ENCODE measurements at regions not wholly inside any gene's neighbourhood (a gene's known extent, or its start where the extent isn't known, plus 50 kb on each side); places are given as distances from the start of the nearest gene placed in this dataset.
"Not testable (repeated sequence)": the region's sequence is repeated elsewhere in the genome, so short reads cannot be mapped to it uniquely, and the experiment has no call there.

DNA sequence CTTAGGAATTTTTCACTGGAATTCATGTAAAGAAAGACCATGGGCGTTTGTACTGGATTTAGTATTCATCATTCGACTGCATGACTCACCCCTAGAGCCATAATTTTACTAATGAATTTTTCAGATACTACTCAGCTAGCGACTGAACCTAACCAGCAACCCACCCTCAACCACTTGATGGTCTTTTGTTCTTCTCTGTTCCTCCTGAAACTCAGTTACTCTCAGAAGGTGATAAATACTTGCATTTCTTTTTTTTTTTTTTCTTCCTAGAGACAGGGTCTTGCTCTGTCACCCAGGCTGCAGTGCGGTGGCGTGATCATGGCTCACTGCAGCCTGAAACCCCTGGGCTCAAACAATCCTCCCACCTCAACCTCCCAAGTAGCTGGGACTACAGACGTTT lies 62.8 kb upstream of the PCAT7 start:
- not testable (repeated sequence) for H3K4me2 ChIP-seq (ENCODE audit: low read length); H3K27ac ChIP-seq (ENCODE audit: low read depth, low read length); H2BK12ac ChIP-seq (ENCODE audit: low read length); H4K91ac ChIP-seq (ENCODE audit: low read depth, low read length); H2AK5ac ChIP-seq (ENCODE audit: low read length); H3K4me3 ChIP-seq (ENCODE audit: low read depth, low read length); H3K79me1 ChIP-seq (ENCODE audit: low read length); H3K9me3 ChIP-seq (ENCODE audit: insufficient read depth, low read depth, low read length); H4K12ac ChIP-seq (ENCODE audit: low read depth, low read length); H3K14ac ChIP-seq (ENCODE audit: low read length); H3K27me3 ChIP-seq (ENCODE audit: insufficient read depth, low read length); H3K18ac ChIP-seq (ENCODE audit: low read length); H2AFZ ChIP-seq (ENCODE audit: insufficient read depth, low read length, poor library complexity); H3K36me3 ChIP-seq (ENCODE audit: control insufficient read depth in 1 of 2, insufficient read depth in 2 of 2, low read length in 2 of 2); H2BK120ac ChIP-seq (ENCODE audit: insufficient read depth, low read length, poor library complexity); H4K8ac ChIP-seq (ENCODE audit: low read depth, low read length); H2BK5ac ChIP-seq (ENCODE audit: low read depth, low read length, poor library complexity); H3K79me2 ChIP-seq (ENCODE audit: control insufficient read depth, insufficient read depth, low read length, poor library complexity); H3K4ac ChIP-seq (ENCODE audit: low read depth, low read length); H3K23ac ChIP-seq (ENCODE audit: low read length); H3K4me1 ChIP-seq (ENCODE audit: control insufficient read depth in 1 of 2, insufficient read depth in 2 of 2, low read length in 2 of 2); H3K9ac ChIP-seq (ENCODE audit: low read length); DNase-seq
- no CpG with 5 or more reads among the region's 6 CpGs for WGBS (ENCODE audit: extremely low coverage, insufficient coverage, insufficient read length)

DNA sequence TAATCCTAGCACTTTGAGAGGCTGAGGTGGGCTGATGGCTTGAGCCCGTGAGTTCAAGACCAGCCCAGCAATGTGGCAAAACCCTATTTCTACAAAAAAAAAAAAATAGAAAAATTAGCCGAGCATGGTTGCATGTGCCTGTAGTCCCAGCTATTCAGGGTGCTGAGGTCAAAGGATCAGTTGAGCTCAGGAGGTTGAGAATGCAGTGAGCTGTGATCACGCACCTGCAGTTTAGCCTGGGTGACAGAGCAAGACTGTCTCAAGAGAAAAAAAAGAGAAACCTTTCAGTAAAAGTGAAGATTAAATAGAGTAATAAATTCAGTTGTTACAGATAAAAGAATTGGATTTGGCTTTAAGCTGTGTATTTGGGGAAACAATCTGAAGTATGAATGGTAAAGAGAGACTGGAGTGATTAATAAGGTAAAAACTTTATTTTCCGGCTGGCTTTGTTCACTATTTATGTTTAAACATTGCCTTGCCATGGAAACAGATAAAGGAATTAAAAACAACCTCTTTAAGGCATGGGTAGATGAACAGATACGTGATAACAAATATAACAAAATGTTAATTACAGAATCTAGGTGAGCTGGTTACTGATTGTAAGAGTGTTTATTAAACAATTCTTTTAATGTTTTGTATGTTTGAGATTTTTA lies 56.0 kb upstream of the PCAT7 start:
- Histone ChIP-seq H2BK120ac (ENCODE audit: insufficient read depth, low read length, poor library complexity) (no peak overlapping the region), H3K9me3 (ENCODE audit: insufficient read depth, low read depth, low read length) (no peaks in the 10 kb centered on the region), H3K4ac (ENCODE audit: low read depth, low read length) (no peak overlapping the region), H2BK12ac (ENCODE audit: low read length) (no peak overlapping the region), H4K91ac (ENCODE audit: low read depth, low read length) (no peak overlapping the region), H3K18ac (ENCODE audit: low read length) (no peak overlapping the region), H3K23ac (ENCODE audit: low read length) (no peak overlapping the region), H2AK5ac (ENCODE audit: low read length) (no peak overlapping the region), H3K27me3 (ENCODE audit: insufficient read depth, low read length) (no peaks in the 10 kb centered on the region), H4K8ac (ENCODE audit: low read depth, low read length) (no peak overlapping the region), H2AFZ (ENCODE audit: insufficient read depth, low read length, poor library complexity) (no peak overlapping the region), H3K4me2 (ENCODE audit: low read length) (no peak overlapping the region), H3K27ac (ENCODE audit: low read depth, low read length) (no peak overlapping the region), H3K4me3 (ENCODE audit: low read depth, low read length) (no peak overlapping the region), H3K4me1 (ENCODE audit: control insufficient read depth in 1 of 2, insufficient read depth in 2 of 2, low read length in 2 of 2) (no peaks in the 10 kb centered on the region), H3K79me1 (ENCODE audit: low read length) (no peaks in the 10 kb centered on the region), H4K12ac (ENCODE audit: low read depth, low read length) (no peak overlapping the region), H2BK5ac (ENCODE audit: low read depth, low read length, poor library complexity) (no peak overlapping the region), H3K9ac (ENCODE audit: low read length) (no peak overlapping the region), H3K14ac (ENCODE audit: low read length) (no peak overlapping the region), H3K36me3 (ENCODE audit: control insufficient read depth in 1 of 2, insufficient read depth in 2 of 2, low read length in 2 of 2) (no peaks in the 10 kb centered on the region), H3K79me2 (ENCODE audit: control insufficient read depth, insufficient read depth, low read length, poor library complexity) (no peaks in the 10 kb centered on the region)
- no CpG with 5 or more reads among the region's 5 CpGs for WGBS (ENCODE audit: extremely low coverage, insufficient coverage, insufficient read length)
- DNase-seq = peak in 1 of 2 donors; percentile 72

DNA sequence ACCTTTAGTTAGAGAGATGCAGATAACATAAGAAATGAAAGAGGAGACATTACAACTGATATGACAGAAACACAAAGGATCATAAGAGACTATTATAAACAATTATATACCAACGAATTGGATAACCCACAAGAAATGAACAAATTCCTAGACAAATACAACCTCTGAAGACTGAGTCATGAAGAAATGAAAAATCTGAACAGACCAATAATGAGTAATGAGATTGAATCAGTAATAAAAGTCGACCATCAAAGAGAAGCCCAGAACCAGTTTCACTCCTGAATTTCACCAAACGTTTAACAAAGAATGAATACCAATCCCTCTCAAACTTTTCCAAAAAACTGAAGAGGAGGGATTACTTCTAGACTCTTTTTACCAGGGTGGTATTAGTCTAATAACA lies 50.5 kb upstream of the PCAT7 start:
- no peaks in the 10 kb centered on the region for H3K4me1 ChIP-seq (ENCODE audit: control insufficient read depth in 1 of 2, insufficient read depth in 2 of 2, low read length in 2 of 2)
- no peaks in the 10 kb centered on the region for H3K79me1 ChIP-seq (ENCODE audit: low read length)
- no peaks in the 10 kb centered on the region for H3K27me3 ChIP-seq (ENCODE audit: insufficient read depth, low read length)
- H4K12ac ChIP-seq (ENCODE audit: low read depth, low read length) = no peak overlapping the region
- no peak overlapping the region for H2BK5ac ChIP-seq (ENCODE audit: low read depth, low read length, poor library complexity)
- H4K8ac ChIP-seq (ENCODE audit: low read depth, low read length) = no peak overlapping the region
- no peaks in the 10 kb centered on the region for H3K9me3 ChIP-seq (ENCODE audit: insufficient read depth, low read depth, low read length)
- H2AFZ ChIP-seq (ENCODE audit: insufficient read depth, low read length, poor library complexity) = no peak overlapping the region
- H4K91ac ChIP-seq (ENCODE audit: low read depth, low read length) = no peak overlapping the region
- no CpG with 5 or more reads among the region's 3 CpGs for WGBS (ENCODE audit: extremely low coverage, insufficient coverage, insufficient read length)
- H3K4me2 ChIP-seq (ENCODE audit: low read length) = no peak overlapping the region
- no peak overlapping the region for H3K23ac ChIP-seq (ENCODE audit: low read length)
- no peak overlapping the region for H2BK120ac ChIP-seq (ENCODE audit: insufficient read depth, low read length, poor library complexity)
- H2BK12ac ChIP-seq (ENCODE audit: low read length) = no peak overlapping the region
- no peak overlapping the region for H3K27ac ChIP-seq (ENCODE audit: low read depth, low read length)
- DNase-seq = no peak
- no peaks in the 10 kb centered on the region for H3K79me2 ChIP-seq (ENCODE audit: control insufficient read depth, insufficient read depth, low read length, poor library complexity)
- H3K18ac ChIP-seq (ENCODE audit: low read length) = no peak overlapping the region
- H2AK5ac ChIP-seq (ENCODE audit: low read length) = no peak overlapping the region
- H3K36me3 ChIP-seq (ENCODE audit: control insufficient read depth in 1 of 2, insufficient read depth in 2 of 2, low read length in 2 of 2) = no peaks in the 10 kb centered on the region
- no peak overlapping the region for H3K9ac ChIP-seq (ENCODE audit: low read length)
- H3K4ac ChIP-seq (ENCODE audit: low read depth, low read length) = no peak overlapping the region
- H3K4me3 ChIP-seq (ENCODE audit: low read depth, low read length) = no peak overlapping the region
- H3K14ac ChIP-seq (ENCODE audit: low read length) = no peak overlapping the region
